HepG2 (cell line): ENCODE measurements at regions not wholly inside any gene's neighbourhood (a gene's known extent, or its start where the extent isn't known, plus 50 kb on each side); places are given as distances from the start of the nearest gene placed in this dataset.

Experiments
- ATF1 ChIP-seq: IDR thresholded peaks from 2 replicates; pipeline ENCODE4 v1.6.1; 2016; ENCODE audit warnings: mild to moderate bottlenecking, control low read depth
- GPN1 ChIP-seq: sonication (generic); formaldehyde crosslinking; IDR thresholded peaks from 2 replicates; pipeline ENCODE4 v1.5.1; 2020; ENCODE audit warnings: missing genetic modification reagents, borderline replicate concordance
- NR1H2 ChIP-seq: sonication (generic); formaldehyde crosslinking; IDR thresholded peaks from 2 replicates; pipeline ENCODE4 v1.8.1; 2022; ENCODE audit warnings: low read depth, missing genetic modification reagents, borderline replicate concordance
- PHB2 ChIP-seq: fragments of 450-650 bp; IDR thresholded peaks from 2 replicates; pipeline ENCODE4 v1.6.1; 2018; ENCODE audit not compliant: partially characterized antibody
- ZBTB46 ChIP-seq: sonication (generic); formaldehyde crosslinking; IDR thresholded peaks from 2 replicates; pipeline ENCODE4 v1.4.0; 2020; ENCODE audit warnings: mild to moderate bottlenecking, missing genetic modification reagents, borderline replicate concordance
- ZFY ChIP-seq: sonication (generic); formaldehyde crosslinking; IDR thresholded peaks from 2 replicates; pipeline ENCODE4 v1.4.0; 2020; ENCODE audit warnings: missing genetic modification reagents
- ZNF136 ChIP-seq: sonication (generic); formaldehyde crosslinking; IDR thresholded peaks from 2 replicates; pipeline ENCODE4 v1.8.1; 2022; ENCODE audit warnings: low read depth, mild to moderate bottlenecking, moderate library complexity, missing genetic modification reagents
- ZNF558 ChIP-seq: sonication (generic); formaldehyde crosslinking; IDR thresholded peaks from 2 replicates; pipeline ENCODE4 v1.9.0; 2022; ENCODE audit warnings: mild to moderate bottlenecking, missing genetic modification reagents, borderline replicate concordance
- ZNF839 ChIP-seq: sonication (generic); formaldehyde crosslinking; IDR thresholded peaks from 2 replicates; pipeline ENCODE4 v1.4.0; 2020; ENCODE audit warnings: missing genetic modification reagents, mild to moderate bottlenecking, borderline replicate concordance
- ZXDC ChIP-seq: sonication (generic); formaldehyde crosslinking; IDR thresholded peaks from 2 replicates; pipeline ENCODE4 v1.5.0; 2020; ENCODE audit warnings: mild to moderate bottlenecking, missing genetic modification reagents
- TF ChIP-seq, protein P1 (sequence below): sonication (generic); formaldehyde crosslinking; IDR thresholded peaks from 2 replicates; pipeline ENCODE4 v1.4.0; 2020; ENCODE audit warnings: missing genetic modification reagents
- TF ChIP-seq, protein P2 (sequence below): sonication (generic); formaldehyde crosslinking; IDR thresholded peaks from 2 replicates; pipeline ENCODE4 v1.4.0; 2020; ENCODE audit warnings: missing genetic modification reagents

GRCh38 chr11:95567685-95568084, 221.9 kb downstream of the FAM76B start (continued):
- TF ChIP-seq ZNF558 (CRISPR knock-in tag) (no peak), ZBTB46 (CRISPR knock-in tag) (no peak), ATF1 (CRISPR knock-in tag) (no peak), ZXDC (CRISPR knock-in tag) (no peak), ZNF839 (CRISPR knock-in tag) (no peak), ZFY (no peak), NR1H2 (CRISPR knock-in tag) (no peak), ZNF136 (CRISPR knock-in tag) (no peak), PHB2 (no peak), GPN1 (no peak)
- TF ChIP-seq, protein P1, sequence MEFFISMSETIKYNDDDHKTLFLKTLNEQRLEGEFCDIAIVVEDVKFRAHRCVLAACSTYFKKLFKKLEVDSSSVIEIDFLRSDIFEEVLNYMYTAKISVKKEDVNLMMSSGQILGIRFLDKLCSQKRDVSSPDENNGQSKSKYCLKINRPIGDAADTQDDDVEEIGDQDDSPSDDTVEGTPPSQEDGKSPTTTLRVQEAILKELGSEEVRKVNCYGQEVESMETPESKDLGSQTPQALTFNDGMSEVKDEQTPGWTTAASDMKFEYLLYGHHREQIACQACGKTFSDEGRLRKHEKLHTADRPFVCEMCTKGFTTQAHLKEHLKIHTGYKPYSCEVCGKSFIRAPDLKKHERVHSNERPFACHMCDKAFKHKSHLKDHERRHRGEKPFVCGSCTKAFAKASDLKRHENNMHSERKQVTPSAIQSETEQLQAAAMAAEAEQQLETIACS: no peak
- TF ChIP-seq, protein P2, sequence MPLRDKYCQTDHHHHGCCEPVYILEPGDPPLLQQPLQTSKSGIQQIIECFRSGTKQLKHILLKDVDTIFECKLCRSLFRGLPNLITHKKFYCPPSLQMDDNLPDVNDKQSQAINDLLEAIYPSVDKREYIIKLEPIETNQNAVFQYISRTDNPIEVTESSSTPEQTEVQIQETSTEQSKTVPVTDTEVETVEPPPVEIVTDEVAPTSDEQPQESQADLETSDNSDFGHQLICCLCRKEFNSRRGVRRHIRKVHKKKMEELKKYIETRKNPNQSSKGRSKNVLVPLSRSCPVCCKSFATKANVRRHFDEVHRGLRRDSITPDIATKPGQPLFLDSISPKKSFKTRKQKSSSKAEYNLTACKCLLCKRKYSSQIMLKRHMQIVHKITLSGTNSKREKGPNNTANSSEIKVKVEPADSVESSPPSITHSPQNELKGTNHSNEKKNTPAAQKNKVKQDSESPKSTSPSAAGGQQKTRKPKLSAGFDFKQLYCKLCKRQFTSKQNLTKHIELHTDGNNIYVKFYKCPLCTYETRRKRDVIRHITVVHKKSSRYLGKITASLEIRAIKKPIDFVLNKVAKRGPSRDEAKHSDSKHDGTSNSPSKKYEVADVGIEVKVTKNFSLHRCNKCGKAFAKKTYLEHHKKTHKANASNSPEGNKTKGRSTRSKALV (CRISPR knock-in tag): no peak
